ENCODE measurements at regions not wholly inside any gene's neighbourhood (a gene's known extent, or its start where the extent isn't known, plus 50 kb on each side); places are given as distances from the start of the nearest gene placed in this dataset.

- H3K27me3 ChIP-seq = no peaks in the 10 kb centered on the region
- TF ChIP-seq POLR2A (IDR thresholded peaks at IDR 0.05) (no peak), CTCF (IDR thresholded peaks at IDR 0.05) (no peak)
- H3K36me3 ChIP-seq (ENCODE audit: low read depth, missing control alignments) = no peaks in the 10 kb centered on the region
- DNase-seq = no peak
- H3K4me3 ChIP-seq = no peak overlapping the region
- H3K27ac ChIP-seq = no peak overlapping the region
- H3K9me3 ChIP-seq = no peaks in the 10 kb centered on the region
- WGBS, 2 donors = 91 to 97% methylated on average over 3 of the region's 3 CpGs
- intact Hi-C loops (cut with DNase I; ENCODE audit: low total_unique reads) = no loop called here
- peaks cover 5% of the 10 kb centered on the region for H3K4me1 ChIP-seq
Measured at GRCh38 chr3:135539854-135540253, 425.7 kb upstream of the PPP2R3A start.

- H3K36me3 ChIP-seq (ENCODE audit: low read depth, missing control alignments) = no peaks in the 10 kb centered on the region
- WGBS, 2 donors = 67 to 80% methylated on average over 4 of the region's 4 CpGs
- intact Hi-C loops (cut with DNase I; ENCODE audit: low total_unique reads) = no loop called here
- no peak for TF ChIP-seq POLR2A (IDR thresholded peaks at IDR 0.05)
- no peak for TF ChIP-seq CTCF (IDR thresholded peaks at IDR 0.05)
- no peak for DNase-seq
- H3K27me3 ChIP-seq = no peaks in the 10 kb centered on the region
- H3K9me3 ChIP-seq = no peaks in the 10 kb centered on the region
- no peak overlapping the region for H3K4me3 ChIP-seq
- H3K4me1 ChIP-seq = no peaks in the 10 kb centered on the region
- H3K27ac ChIP-seq = no peak overlapping the region
Measured at GRCh38 chr3:135549928-135550494, 415.5 kb upstream of the PPP2R3A start.

- 78 to 81% methylated on average over 2 of the region's 2 CpGs for WGBS, 2 donors
- no peak overlapping the region for H3K27ac ChIP-seq
- no peaks in the 10 kb centered on the region for H3K36me3 ChIP-seq (ENCODE audit: low read depth, missing control alignments)
- H3K4me1 ChIP-seq = no peaks in the 10 kb centered on the region
- no peaks in the 10 kb centered on the region for H3K27me3 ChIP-seq
- TF ChIP-seq CTCF (IDR thresholded peaks at IDR 0.05) = no peak
- no peak for TF ChIP-seq POLR2A (IDR thresholded peaks at IDR 0.05)
- H3K4me3 ChIP-seq = no peak overlapping the region
- no peak for DNase-seq
- H3K9me3 ChIP-seq = no peaks in the 10 kb centered on the region
- intact Hi-C loops (cut with DNase I; ENCODE audit: low total_unique reads) = no loop called here
Measured at GRCh38 chr3:135556174-135556573, 409.4 kb upstream of the PPP2R3A start.

- no peak for DNase-seq
- 67 to 77% methylated on average over 8 of the region's 8 CpGs for WGBS, 2 donors
- intact Hi-C loops (cut with DNase I; ENCODE audit: low total_unique reads) = no loop called here
- no peaks in the 10 kb centered on the region for H3K36me3 ChIP-seq (ENCODE audit: low read depth, missing control alignments)
- TF ChIP-seq POLR2A (IDR thresholded peaks at IDR 0.05) = no peak
- no peak for TF ChIP-seq CTCF (IDR thresholded peaks at IDR 0.05)
- H3K27ac ChIP-seq = no peak overlapping the region
- H3K4me3 ChIP-seq = no peak overlapping the region
- H3K27me3 ChIP-seq = no peaks in the 10 kb centered on the region
- H3K9me3 ChIP-seq = no peaks in the 10 kb centered on the region
- H3K4me1 ChIP-seq = no peaks in the 10 kb centered on the region
Measured at GRCh38 chr3:135558150-135558783, 407.3 kb upstream of the PPP2R3A start.

GRCh38 chr3:135558906-135559305 lies 406.6 kb upstream of the PPP2R3A start:
- Histone ChIP-seq H3K27ac (no peak overlapping the region), H3K27me3 (no peaks in the 10 kb centered on the region), H3K9me3 (no peaks in the 10 kb centered on the region), H3K36me3 (ENCODE audit: low read depth, missing control alignments) (no peaks in the 10 kb centered on the region), H3K4me1 (no peaks in the 10 kb centered on the region), H3K4me3 (no peak overlapping the region)
- TF ChIP-seq POLR2A (IDR thresholded peaks at IDR 0.05) = no peak
- TF ChIP-seq CTCF (IDR thresholded peaks at IDR 0.05) = no peak
- no peak for DNase-seq
- intact Hi-C loops (cut with DNase I; ENCODE audit: low total_unique reads) = no loop called here
- 51 to 62% methylated on average over 2 of the region's 2 CpGs for WGBS, 2 donors
